PC-9 (cell line): ENCODE measurements at regions not wholly inside any gene's neighbourhood (a gene's known extent, or its start where the extent isn't known, plus 50 kb on each side); places are given as distances from the start of the nearest gene placed in this dataset.

Source experiments
- EZH2 ChIP-seq: fragments of 200-600 bp; sonication (generic); IDR thresholded peaks from 2 replicates; pipeline ENCODE4 v1.8.0; 2017; ENCODE audit warnings: antibody characterized with exemption, low read depth
- TF ChIP-seq, protein P1 (sequence below): fragments of 200-600 bp; sonication (generic); conservative IDR thresholded peaks from 2 replicates; pipeline ENCODE4 v1.6.1; 2017; ENCODE audit warnings: mixed run types, antibody characterized with exemption, mild to moderate bottlenecking, moderate library complexity

DNA sequence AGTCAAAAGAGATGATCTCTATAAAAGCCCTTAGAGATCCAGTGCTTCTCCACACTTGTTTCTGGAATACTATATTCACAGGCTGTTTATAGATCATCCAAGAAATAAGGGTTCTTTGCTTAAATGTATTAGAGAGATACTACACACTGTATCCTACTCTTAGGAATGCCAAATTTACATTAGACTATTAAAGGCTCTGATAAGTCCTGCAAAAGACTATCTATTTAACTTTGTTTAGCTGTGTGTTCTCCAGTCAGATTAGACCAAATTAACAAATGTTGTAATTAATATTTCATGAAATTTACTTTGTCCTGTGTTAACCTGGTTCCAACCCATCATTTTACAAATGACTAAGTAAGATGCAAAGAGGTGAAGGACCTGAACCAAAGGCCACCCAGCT is 260.5 kb upstream of the ZIC3 start:
- TF ChIP-seq, protein P1, sequence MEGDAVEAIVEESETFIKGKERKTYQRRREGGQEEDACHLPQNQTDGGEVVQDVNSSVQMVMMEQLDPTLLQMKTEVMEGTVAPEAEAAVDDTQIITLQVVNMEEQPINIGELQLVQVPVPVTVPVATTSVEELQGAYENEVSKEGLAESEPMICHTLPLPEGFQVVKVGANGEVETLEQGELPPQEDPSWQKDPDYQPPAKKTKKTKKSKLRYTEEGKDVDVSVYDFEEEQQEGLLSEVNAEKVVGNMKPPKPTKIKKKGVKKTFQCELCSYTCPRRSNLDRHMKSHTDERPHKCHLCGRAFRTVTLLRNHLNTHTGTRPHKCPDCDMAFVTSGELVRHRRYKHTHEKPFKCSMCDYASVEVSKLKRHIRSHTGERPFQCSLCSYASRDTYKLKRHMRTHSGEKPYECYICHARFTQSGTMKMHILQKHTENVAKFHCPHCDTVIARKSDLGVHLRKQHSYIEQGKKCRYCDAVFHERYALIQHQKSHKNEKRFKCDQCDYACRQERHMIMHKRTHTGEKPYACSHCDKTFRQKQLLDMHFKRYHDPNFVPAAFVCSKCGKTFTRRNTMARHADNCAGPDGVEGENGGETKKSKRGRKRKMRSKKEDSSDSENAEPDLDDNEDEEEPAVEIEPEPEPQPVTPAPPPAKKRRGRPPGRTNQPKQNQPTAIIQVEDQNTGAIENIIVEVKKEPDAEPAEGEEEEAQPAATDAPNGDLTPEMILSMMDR = no peak
- no peak for TF ChIP-seq EZH2
